Right cardiac atrium (tissue), 5 donors: ENCODE measurements at regions not wholly inside any gene's neighbourhood (a gene's known extent, or its start where the extent isn't known, plus 50 kb on each side); places are given as distances from the start of the nearest gene placed in this dataset.
A peak's percentile ranks its signal among the peaks of the same experiment; 100 is the strongest.

Experiments
- ATAC-seq, 2 donors: fragments of 200-7000 bp; cut with Tn5 transposase; one replicate each; pipeline versions ENCODE4 v1.8.0 to v1.9.1; 2020; ENCODE audit warnings: moderate library complexity in 2 of 2, mild to moderate bottlenecking in 1 of 2
- DNase-seq, 3 donors: peaks; one replicate each; pipeline ENCODE4 v3.0.0-alpha.2; 2020
- H3K27ac ChIP-seq: one replicate; pipeline ENCODE4 v1.5.1; 2013; ENCODE audit warnings: mild to moderate bottlenecking, low read length, control low read depth, moderate library complexity
- H3K27me3 ChIP-seq: one replicate; pipeline ENCODE4 v1.6.1; 2013; ENCODE audit not compliant: control insufficient read depth, insufficient read depth
- H3K4me1 ChIP-seq: one replicate; pipeline ENCODE4 v1.6.1; 2013; ENCODE audit warnings: low read length; ENCODE audit not compliant: control insufficient read depth, insufficient read depth
- H3K4me3 ChIP-seq: one replicate; pipeline ENCODE4 v1.5.1; 2013; ENCODE audit warnings: low read length, control low read depth
- H3K9me3 ChIP-seq: one replicate; pipeline ENCODE4 v1.6.1; 2013; ENCODE audit warnings: low read length; ENCODE audit not compliant: control insufficient read depth
- WGBS: extraction: QIAGEN DNeasy Blood & Tissue Kit; methylation state at CpG from one replicate; pipeline ENCODE4 v1.1.7; 2013; 5-methylcytosine and 5-hydroxymethylcytosine counted together
- intact Hi-C, 4 donors: fragments of 100-400 bp; cut with DNase I; formaldehyde crosslinking; loops; one replicate each; pipeline versions ENCODE4 v1.11.0 to v1.14.0; 2022 to 2023
- donor health status: healthy with polysubstance abuse.
- donor health status: DM: no; HTN: yes; CAD: no.
- donor health status: DM: no; HTN: no; CAD: no.
- donor health status: DM: no; HTN: yes; CAD: no; lungs with severe emphysema.
- donor health status: DM: yes; HTN: yes; CAD: no.

DNA sequence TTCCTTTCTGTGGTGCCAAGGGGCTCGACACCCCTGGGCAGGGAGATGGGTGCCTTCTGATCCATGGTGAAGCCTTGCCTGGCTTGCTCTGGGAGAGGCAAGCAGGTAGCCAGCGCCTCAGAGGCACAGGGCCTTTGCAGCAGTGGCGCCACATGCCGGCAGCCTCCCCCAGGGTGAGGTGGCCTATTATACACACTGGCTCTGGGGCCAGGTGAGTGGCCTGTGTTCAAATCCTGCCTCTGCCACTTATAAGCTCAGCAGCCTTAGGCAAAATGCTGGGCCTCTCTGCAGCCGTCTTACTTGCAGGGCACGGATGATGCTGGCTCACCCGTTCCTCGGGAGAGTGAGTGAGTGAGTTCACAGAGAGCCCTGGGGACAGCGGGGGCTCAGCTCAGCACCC lies 176.9 kb downstream of the TFAP2C start:
- Histone ChIP-seq H3K4me3 (no peak overlapping the region), H3K27ac (no peak overlapping the region), H3K9me3 (no peaks in the 10 kb centered on the region), H3K27me3 (no peaks in the 10 kb centered on the region), H3K4me1 (no peaks in the 10 kb centered on the region)
- WGBS: 86% methylated on average over 9 of the region's 9 CpGs
- DNase-seq (no peak), ATAC-seq (peak in 1 of 2 donors; percentile 22)
- intact Hi-C loops: no loop called here

DNA sequence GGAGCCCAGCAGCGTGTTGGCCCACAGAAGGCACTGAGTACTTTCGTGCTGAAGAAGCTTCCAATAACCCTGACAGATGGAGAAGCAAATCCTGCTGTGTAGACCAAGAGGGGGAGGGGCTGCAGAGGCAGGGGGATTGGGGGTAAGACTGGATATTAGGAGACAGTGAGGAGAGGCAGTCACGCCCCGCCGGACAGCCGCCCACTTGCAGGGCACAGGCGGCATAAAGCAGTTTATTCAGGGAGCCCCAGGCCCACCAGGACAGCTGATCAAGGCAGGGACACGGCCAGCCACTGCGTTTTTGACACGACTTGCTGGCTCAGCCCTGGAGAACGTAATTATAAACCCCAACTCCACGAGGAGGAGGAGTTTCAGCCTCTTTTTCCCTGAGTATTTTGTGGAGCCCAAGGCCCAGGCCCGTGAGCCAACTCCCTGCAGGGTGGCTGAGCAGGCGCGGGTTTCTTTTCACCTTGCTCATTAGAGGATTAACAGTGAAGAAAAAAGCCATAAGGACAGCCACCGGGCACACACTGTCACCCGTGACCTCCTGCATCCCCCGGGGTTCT lies 177.9 kb downstream of the TFAP2C start:
- H3K9me3 ChIP-seq: no peaks in the 10 kb centered on the region
- WGBS: 48% methylated on average over 18 of the region's 18 CpGs
- intact Hi-C loops: no loop called here
- H3K27ac ChIP-seq: no peak overlapping the region
- H3K4me3 ChIP-seq: no peak overlapping the region
- DNase-seq (no peak), ATAC-seq (no peak)
- H3K4me1 ChIP-seq: no peaks in the 10 kb centered on the region
- no peaks in the 10 kb centered on the region for H3K27me3 ChIP-seq

GRCh38 chr20:56808117-56808725 lies 179.1 kb downstream of the TFAP2C start:
- H3K27me3 ChIP-seq: no peaks in the 10 kb centered on the region
- DNase-seq (no peak), ATAC-seq (no peak)
- no peaks in the 10 kb centered on the region for H3K9me3 ChIP-seq
- intact Hi-C loops: no loop called here
- H3K27ac ChIP-seq: no peak overlapping the region
- 30% methylated on average over 10 of the region's 10 CpGs for WGBS
- no peak overlapping the region for H3K4me3 ChIP-seq
- H3K4me1 ChIP-seq: no peaks in the 10 kb centered on the region

DNA sequence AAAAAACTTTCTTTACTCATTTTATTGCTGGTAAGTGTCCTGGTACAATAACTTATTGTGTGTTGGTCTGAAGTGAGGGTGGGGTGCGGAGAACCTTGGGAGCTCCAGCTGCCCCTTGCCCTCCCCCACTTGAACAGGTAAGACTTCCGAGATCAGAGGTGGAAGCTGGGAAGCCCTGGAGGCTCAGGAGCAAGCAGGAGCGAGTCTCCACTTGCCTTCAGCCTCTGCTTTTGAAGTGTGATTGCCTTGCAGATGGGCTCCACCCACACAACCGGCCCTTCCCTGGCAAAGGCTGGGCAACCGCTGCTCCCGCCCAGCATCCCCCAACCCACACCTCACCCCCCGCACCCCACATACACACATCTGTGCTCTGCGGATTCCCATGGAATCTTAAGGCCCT lies 179.6 kb downstream of the TFAP2C start:
- intact Hi-C loops: no loop called here
- DNase-seq (no peak), ATAC-seq (no peak)
- Histone ChIP-seq H3K27ac (no peak overlapping the region), H3K4me1 (no peaks in the 10 kb centered on the region), H3K4me3 (no peak overlapping the region), H3K9me3 (no peaks in the 10 kb centered on the region), H3K27me3 (no peaks in the 10 kb centered on the region)
- WGBS: 44% methylated on average over 8 of the region's 8 CpGs

- intact Hi-C loops: no loop called here
- Histone ChIP-seq H3K9me3 (no peaks in the 10 kb centered on the region), H3K4me1 (no peaks in the 10 kb centered on the region), H3K27me3 (no peaks in the 10 kb centered on the region), H3K4me3 (no peak overlapping the region), H3K27ac (no peak overlapping the region)
- DNase-seq (no peak), ATAC-seq (no peak)
- 77% methylated on average over 12 of the region's 12 CpGs for WGBS
These were observed 180.6 kb downstream of the TFAP2C start for GRCh38 chr20:56809668-56810067.

- DNase-seq (no peak), ATAC-seq (no peak)
- H3K4me1 ChIP-seq: no peaks in the 10 kb centered on the region
- no peaks in the 10 kb centered on the region for H3K27me3 ChIP-seq
- no peaks in the 10 kb centered on the region for H3K9me3 ChIP-seq
- no peak overlapping the region for H3K4me3 ChIP-seq
- WGBS: 66% methylated on average over 6 of the region's 6 CpGs
- no peak overlapping the region for H3K27ac ChIP-seq
- intact Hi-C loops: no loop called here
These were observed 181.0 kb downstream of the TFAP2C start for GRCh38 chr20:56810141-56810540.

- no peak for DNase-seq
- no peak for ATAC-seq
- 72% methylated on average over 6 of the region's 6 CpGs for WGBS
- intact Hi-C loops: no loop called here
- Histone ChIP-seq H3K9me3 (no peaks in the 10 kb centered on the region), H3K27ac (no peak overlapping the region), H3K27me3 (no peaks in the 10 kb centered on the region), H3K4me1 (no peaks in the 10 kb centered on the region), H3K4me3 (no peak overlapping the region)
These were observed 186.7 kb downstream of the TFAP2C start for GRCh38 chr20:56815796-56816195.

- DNase-seq (no peak), ATAC-seq (no peak)
- intact Hi-C loops: no loop called here
- Histone ChIP-seq H3K4me1 (no peaks in the 10 kb centered on the region), H3K4me3 (no peak overlapping the region), H3K27me3 (no peaks in the 10 kb centered on the region), H3K9me3 (no peaks in the 10 kb centered on the region), H3K27ac (no peak overlapping the region)
- WGBS: 58% methylated on average over 7 of the region's 7 CpGs
These were observed 187.2 kb downstream of the TFAP2C start for GRCh38 chr20:56816349-56816748.

- H3K4me3 ChIP-seq: no peak overlapping the region
- ATAC-seq: no peak
- WGBS: 79% methylated on average over 6 of the region's 6 CpGs
- intact Hi-C loops: no loop called here
- DNase-seq: no peak
- H3K27me3 ChIP-seq: no peaks in the 10 kb centered on the region
- no peak overlapping the region for H3K27ac ChIP-seq
- no peaks in the 10 kb centered on the region for H3K4me1 ChIP-seq
- H3K9me3 ChIP-seq: no peaks in the 10 kb centered on the region
These were observed 188.9 kb downstream of the TFAP2C start for GRCh38 chr20:56817780-56818675.

GRCh38 chr20:56820984-56821383 lies 191.9 kb downstream of the TFAP2C start:
- no peak for DNase-seq
- no peak overlapping the region for H3K4me3 ChIP-seq
- ATAC-seq: no peak
- no peaks in the 10 kb centered on the region for H3K4me1 ChIP-seq
- no peaks in the 10 kb centered on the region for H3K9me3 ChIP-seq
- no peaks in the 10 kb centered on the region for H3K27me3 ChIP-seq
- H3K27ac ChIP-seq: no peak overlapping the region
- 68% methylated on average over 3 of the region's 3 CpGs for WGBS
- intact Hi-C loops: no loop called here

GRCh38 chr20:56826306-56826704 lies 197.2 kb downstream of the TFAP2C start:
- intact Hi-C loops: no loop called here
- 66% methylated on average over 4 of the region's 4 CpGs for WGBS
- Histone ChIP-seq H3K4me1 (no peaks in the 10 kb centered on the region), H3K27ac (no peak overlapping the region), H3K27me3 (no peaks in the 10 kb centered on the region), H3K4me3 (no peak overlapping the region), H3K9me3 (no peaks in the 10 kb centered on the region)
- no peak for DNase-seq
- ATAC-seq: no peak
